ENCODE measurements at regions not wholly inside any gene's neighbourhood (a gene's known extent, or its start where the extent isn't known, plus 50 kb on each side); places are given as distances from the start of the nearest gene placed in this dataset.

DNA sequence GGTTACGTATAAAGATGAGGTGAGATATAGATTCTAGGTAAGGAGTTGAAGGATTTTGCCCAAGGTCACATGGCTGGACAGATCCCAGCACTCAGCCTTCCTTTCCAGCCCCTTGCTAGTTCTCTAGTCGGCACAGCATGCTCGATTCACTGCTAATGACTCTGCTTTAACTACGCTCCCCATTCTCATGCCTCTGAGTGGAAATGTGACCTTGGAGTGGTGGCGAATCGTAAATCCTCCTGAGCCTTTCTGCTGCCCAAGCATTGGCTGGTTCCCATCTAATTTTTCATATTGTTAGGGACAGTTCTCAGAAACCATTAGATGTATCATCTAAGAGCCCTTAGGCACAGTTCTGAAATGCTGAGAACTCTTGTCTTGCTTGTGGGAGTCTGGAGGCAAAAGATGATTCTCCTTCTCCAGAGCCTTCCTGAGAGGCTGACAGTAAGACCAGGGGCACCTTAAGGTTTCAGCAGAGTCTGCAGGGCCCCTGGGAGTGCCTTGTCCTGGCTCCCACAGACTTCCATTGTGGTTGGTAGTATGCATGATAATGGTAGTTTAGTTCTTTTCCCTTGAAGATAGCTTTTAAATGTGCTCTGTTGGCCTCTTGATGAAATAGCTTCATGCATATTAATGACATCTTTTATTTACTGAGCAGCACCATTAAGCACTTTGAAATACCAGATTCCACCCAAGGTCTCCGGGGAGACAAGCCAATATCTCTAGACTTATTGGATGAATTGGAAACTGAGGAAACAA is 377.8 kb upstream of the SLC14A2 start:
- Histone ChIP-seq H3K4me3 (no peak overlapping the region), H3K4me1 (no peaks in the 10 kb centered on the region), H3K9me3 (no peaks in the 10 kb centered on the region), H3K36me3 (ENCODE audit: insufficient read depth in 1 of 2, low read depth in 1 of 2) (no peaks in the 10 kb centered on the region), H3K27ac (no peak overlapping the region), H3K27me3 (ENCODE audit: insufficient read depth in 3 of 3, low read length in 2 of 3) (no peaks in the 10 kb centered on the region)
- no peak for DNase-seq
- intact Hi-C loops (cut with DNase I) = no loop called here
- WGBS, 3 donors = 71 to 81% (median 81%) methylated on average over 7 of the region's 7 CpGs
- ATAC-seq = no peak
- TF ChIP-seq, protein P1, sequence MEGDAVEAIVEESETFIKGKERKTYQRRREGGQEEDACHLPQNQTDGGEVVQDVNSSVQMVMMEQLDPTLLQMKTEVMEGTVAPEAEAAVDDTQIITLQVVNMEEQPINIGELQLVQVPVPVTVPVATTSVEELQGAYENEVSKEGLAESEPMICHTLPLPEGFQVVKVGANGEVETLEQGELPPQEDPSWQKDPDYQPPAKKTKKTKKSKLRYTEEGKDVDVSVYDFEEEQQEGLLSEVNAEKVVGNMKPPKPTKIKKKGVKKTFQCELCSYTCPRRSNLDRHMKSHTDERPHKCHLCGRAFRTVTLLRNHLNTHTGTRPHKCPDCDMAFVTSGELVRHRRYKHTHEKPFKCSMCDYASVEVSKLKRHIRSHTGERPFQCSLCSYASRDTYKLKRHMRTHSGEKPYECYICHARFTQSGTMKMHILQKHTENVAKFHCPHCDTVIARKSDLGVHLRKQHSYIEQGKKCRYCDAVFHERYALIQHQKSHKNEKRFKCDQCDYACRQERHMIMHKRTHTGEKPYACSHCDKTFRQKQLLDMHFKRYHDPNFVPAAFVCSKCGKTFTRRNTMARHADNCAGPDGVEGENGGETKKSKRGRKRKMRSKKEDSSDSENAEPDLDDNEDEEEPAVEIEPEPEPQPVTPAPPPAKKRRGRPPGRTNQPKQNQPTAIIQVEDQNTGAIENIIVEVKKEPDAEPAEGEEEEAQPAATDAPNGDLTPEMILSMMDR (IDR thresholded peaks at IDR 0.05) = no peak

DNA sequence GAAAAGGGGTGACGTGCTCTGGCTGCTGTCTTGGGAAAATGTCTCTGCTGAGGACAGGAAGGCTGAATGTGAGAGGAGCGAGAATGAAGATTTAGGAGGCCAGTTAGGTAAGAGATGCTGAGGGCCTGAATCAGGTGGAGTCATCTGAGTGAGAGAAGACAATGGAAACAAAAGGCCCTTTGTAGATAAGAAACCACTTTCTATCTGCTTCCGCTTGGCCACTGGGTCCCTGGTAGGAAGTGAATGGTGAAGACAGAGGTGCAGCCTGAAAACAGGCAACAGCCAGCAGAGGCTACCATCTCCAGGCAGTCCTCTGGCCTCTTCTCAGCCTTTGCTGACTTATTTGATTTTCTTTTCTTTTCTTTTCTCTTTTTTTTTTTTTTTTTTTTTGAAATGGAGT is 374.0 kb upstream of the SLC14A2 start:
- no peaks in the 10 kb centered on the region for H3K9me3 ChIP-seq
- ATAC-seq (no peak), DNase-seq (no peak)
- TF ChIP-seq, protein P1 (IDR thresholded peaks at IDR 0.05) = no peak
- H3K4me3 ChIP-seq = no peak overlapping the region
- no peaks in the 10 kb centered on the region for H3K27me3 ChIP-seq (ENCODE audit: insufficient read depth in 3 of 3, low read length in 2 of 3)
- no peak overlapping the region for H3K27ac ChIP-seq
- intact Hi-C loops (cut with DNase I) = loop anchor here in 1 of 2 donors (10.0 kb wide), 1 partner anchor 56 kb away; no protein-coding TSS in a partner anchor
- H3K4me1 ChIP-seq = peaks cover 12% of the 10 kb centered on the region
- H3K36me3 ChIP-seq (ENCODE audit: insufficient read depth in 1 of 2, low read depth in 1 of 2) = no peaks in the 10 kb centered on the region
- 92 to 97% (median 95%) methylated on average over 3 of the region's 3 CpGs for WGBS, 3 donors

DNA sequence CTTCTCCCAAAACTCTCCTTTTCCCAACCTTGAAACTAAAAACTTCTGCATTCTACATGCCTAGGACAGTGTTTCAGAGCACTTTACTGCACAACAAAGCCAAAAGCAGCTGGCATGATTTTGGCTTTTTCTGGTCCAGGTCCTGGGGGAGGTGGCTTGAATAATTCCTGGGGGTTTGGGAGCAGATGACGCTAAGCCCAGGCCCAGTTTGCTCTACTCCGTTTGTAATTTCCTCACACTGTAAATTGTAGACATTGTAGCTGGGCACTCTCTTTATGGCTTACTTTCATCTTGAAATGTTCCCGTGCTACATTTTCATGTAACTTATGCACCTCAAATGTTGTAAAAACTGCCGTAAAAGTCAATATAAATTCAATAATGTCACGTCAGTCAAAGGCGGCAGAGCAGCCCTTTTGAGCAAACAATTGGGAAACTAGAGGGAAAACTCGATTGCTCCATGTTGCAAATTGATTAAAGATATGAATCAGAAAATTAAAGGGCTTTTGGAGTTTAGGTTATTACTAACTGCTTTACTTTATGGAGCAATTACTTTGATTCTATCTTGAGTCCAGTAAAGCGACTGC is 373.2 kb upstream of the SLC14A2 start:
- ATAC-seq (no peak), DNase-seq (no peak)
- Histone ChIP-seq H3K36me3 (ENCODE audit: insufficient read depth in 1 of 2, low read depth in 1 of 2) (no peaks in the 10 kb centered on the region), H3K4me3 (no peak overlapping the region), H3K9me3 (no peaks in the 10 kb centered on the region), H3K4me1 (peaks cover 12% of the 10 kb centered on the region), H3K27ac (no peak overlapping the region), H3K27me3 (ENCODE audit: insufficient read depth in 3 of 3, low read length in 2 of 3) (no peaks in the 10 kb centered on the region)
- 89 to 92% (median 91%) methylated on average over 8 of the region's 8 CpGs for WGBS, 3 donors
- intact Hi-C loops (cut with DNase I) = loop anchor here in 1 of 2 donors (10.0 kb wide), 1 partner anchor 57 kb away; no protein-coding TSS in a partner anchor
- TF ChIP-seq, protein P1 (IDR thresholded peaks at IDR 0.05) = no peak

DNA sequence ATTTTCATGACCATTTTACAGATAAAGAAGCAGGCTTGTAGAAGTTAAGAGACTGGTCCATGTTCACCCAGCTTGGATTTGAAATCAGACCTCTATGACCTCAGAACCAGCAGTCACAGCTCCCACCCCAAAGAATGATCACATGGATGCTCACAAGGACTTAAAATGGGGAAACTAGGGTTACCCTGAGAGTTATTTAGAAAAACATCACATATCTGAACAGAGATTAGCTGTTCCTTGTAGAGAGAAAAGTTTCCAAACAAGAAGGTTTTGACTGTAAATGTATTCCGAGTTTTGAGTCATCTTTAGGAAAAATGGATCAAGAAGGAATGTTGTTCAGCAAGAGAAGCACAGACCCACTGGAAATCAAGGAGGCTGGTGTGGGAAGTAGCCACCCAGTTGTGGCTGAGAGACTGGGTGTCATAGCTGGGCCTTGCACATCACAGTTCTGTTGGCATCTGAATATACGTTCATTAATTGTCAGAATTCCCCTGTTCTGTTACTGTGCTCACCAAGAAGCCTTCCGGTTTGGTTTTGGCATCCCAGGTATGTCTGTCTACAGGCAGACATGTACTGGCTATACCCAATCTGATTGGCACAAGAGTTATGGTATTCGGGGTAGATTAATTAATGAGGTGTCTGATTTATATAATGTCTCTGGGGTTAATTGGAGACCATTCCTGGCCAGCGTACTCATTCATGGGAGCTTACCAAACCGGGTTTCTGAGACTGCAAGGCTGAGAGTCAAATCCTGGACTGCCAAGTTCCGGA is 371.8 kb upstream of the SLC14A2 start:
- intact Hi-C loops (cut with DNase I) = loop anchor here in 1 of 2 donors (10.0 kb wide), 1 partner anchor 59 kb away; no protein-coding TSS in a partner anchor
- TF ChIP-seq, protein P1 (IDR thresholded peaks at IDR 0.05) = no peak
- ATAC-seq = no peak

More for the DNA sequence above, 371.8 kb upstream of the SLC14A2 start:
- no peak overlapping the region for H3K4me3 ChIP-seq
- H3K4me1 ChIP-seq = peaks cover 21% of the 10 kb centered on the region
- H3K27ac ChIP-seq = peak overlapping the region; percentile 44
- H3K36me3 ChIP-seq (ENCODE audit: insufficient read depth in 1 of 2, low read depth in 1 of 2) = no peaks in the 10 kb centered on the region
- no peaks in the 10 kb centered on the region for H3K27me3 ChIP-seq (ENCODE audit: insufficient read depth in 3 of 3, low read length in 2 of 3)
- no peak for DNase-seq
- no peaks in the 10 kb centered on the region for H3K9me3 ChIP-seq
- WGBS, 3 donors = 65 to 70% (median 67%) methylated on average over 7 of the region's 7 CpGs
